ENCODE measurements at regions not wholly inside any gene's neighbourhood (a gene's known extent, or its start where the extent isn't known, plus 50 kb on each side); places are given as distances from the start of the nearest gene placed in this dataset.

DNA sequence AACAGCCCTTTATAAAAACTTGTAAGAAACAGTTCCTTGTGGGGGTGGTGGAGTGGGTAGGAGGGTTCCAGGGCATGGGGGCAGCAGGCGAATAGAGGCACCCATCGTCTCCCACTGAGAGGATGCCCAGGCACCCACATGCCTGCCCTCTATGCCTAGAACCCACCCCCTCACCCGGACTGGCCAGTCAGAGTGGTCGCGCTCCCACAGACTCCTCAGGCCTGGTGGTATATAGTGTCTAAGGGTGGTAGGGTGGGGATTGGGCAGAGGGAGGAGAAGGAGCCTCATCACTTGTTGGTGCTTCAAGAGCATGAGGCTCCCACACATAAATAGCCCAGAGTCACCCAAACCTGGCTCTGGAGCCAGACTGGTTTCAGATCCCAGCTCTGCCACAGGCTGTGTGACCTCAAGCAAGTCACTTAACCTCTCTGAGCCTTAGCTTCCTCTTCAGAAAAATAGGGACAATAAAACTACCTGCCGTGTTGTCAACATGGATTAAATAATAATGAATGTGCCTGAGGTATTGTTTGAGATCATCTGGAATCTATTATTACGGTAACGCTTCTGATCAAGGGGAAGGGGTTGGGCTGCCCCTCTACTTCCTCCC lies 262.1 kb downstream of the UACA start:
- TF ChIP-seq, protein P1, sequence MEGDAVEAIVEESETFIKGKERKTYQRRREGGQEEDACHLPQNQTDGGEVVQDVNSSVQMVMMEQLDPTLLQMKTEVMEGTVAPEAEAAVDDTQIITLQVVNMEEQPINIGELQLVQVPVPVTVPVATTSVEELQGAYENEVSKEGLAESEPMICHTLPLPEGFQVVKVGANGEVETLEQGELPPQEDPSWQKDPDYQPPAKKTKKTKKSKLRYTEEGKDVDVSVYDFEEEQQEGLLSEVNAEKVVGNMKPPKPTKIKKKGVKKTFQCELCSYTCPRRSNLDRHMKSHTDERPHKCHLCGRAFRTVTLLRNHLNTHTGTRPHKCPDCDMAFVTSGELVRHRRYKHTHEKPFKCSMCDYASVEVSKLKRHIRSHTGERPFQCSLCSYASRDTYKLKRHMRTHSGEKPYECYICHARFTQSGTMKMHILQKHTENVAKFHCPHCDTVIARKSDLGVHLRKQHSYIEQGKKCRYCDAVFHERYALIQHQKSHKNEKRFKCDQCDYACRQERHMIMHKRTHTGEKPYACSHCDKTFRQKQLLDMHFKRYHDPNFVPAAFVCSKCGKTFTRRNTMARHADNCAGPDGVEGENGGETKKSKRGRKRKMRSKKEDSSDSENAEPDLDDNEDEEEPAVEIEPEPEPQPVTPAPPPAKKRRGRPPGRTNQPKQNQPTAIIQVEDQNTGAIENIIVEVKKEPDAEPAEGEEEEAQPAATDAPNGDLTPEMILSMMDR (IDR thresholded peaks at IDR 0.05; ENCODE audit: poor library complexity): no peak
- TF ChIP-seq EZH2 (IDR thresholded peaks at IDR 0.05; ENCODE audit: borderline replicate concordance): no peak

Data from hepatocyte (in vitro differentiated cells).